Kidney epithelial cell (primary cell): ENCODE measurements at regions not wholly inside any gene's neighbourhood (a gene's known extent, or its start where the extent isn't known, plus 50 kb on each side); places are given as distances from the start of the nearest gene placed in this dataset.

ENCODE experiments used
- DNase-seq: peaks from one replicate; pipeline ENCODE4 v3.0.0-alpha.2; 2010; ENCODE audit warnings: low read depth
- H3K27me3 ChIP-seq: 2 replicates; pipeline ENCODE4 v1.6.0; 2011; ENCODE audit warnings: low read length; ENCODE audit not compliant: control insufficient read depth, insufficient read depth
- H3K36me3 ChIP-seq: 2 replicates; pipeline ENCODE4 v1.5.1; 2011; ENCODE audit warnings: low read length; ENCODE audit not compliant: control insufficient read depth, insufficient read depth
- H3K4me3 ChIP-seq: 2 replicates; pipeline ENCODE4 v1.5.1; 2011; ENCODE audit warnings: low read depth, mild to moderate bottlenecking, control low read depth, low read length
- TF ChIP-seq, protein P1 (sequence below): IDR thresholded peaks from 2 replicates; pipeline ENCODE4 v1.5.1; 2011; ENCODE audit warnings: mild to moderate bottlenecking, moderate library complexity, low read length, control low read depth, inconsistent platforms; ENCODE audit not compliant: insufficient read depth, poor library complexity, severe bottlenecking

DNA sequence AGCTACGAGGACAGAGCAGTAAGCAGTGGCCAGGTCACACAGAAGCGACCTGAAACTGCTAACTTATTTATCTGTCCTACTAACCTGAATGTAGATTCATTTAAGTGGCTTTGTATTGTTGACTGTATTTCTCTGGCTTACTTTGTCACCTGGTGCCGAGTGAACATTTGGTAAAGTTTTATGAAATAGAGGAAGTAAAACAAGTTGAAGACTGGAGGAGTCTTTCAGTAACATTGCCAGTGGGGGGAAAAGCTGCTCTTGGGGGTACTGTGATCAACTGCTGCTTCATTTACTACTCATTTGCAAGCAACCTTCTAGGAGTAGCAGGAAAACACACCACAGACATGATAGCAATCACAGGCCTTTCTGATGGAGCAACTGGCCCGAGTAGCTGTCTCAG lies 615.0 kb downstream of the FGF9 start:
- no peak overlapping the region for H3K4me3 ChIP-seq
- no peaks in the 10 kb centered on the region for H3K27me3 ChIP-seq
- TF ChIP-seq, protein P1, sequence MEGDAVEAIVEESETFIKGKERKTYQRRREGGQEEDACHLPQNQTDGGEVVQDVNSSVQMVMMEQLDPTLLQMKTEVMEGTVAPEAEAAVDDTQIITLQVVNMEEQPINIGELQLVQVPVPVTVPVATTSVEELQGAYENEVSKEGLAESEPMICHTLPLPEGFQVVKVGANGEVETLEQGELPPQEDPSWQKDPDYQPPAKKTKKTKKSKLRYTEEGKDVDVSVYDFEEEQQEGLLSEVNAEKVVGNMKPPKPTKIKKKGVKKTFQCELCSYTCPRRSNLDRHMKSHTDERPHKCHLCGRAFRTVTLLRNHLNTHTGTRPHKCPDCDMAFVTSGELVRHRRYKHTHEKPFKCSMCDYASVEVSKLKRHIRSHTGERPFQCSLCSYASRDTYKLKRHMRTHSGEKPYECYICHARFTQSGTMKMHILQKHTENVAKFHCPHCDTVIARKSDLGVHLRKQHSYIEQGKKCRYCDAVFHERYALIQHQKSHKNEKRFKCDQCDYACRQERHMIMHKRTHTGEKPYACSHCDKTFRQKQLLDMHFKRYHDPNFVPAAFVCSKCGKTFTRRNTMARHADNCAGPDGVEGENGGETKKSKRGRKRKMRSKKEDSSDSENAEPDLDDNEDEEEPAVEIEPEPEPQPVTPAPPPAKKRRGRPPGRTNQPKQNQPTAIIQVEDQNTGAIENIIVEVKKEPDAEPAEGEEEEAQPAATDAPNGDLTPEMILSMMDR: no peak
- no peak for DNase-seq
- no peaks in the 10 kb centered on the region for H3K36me3 ChIP-seq

DNA sequence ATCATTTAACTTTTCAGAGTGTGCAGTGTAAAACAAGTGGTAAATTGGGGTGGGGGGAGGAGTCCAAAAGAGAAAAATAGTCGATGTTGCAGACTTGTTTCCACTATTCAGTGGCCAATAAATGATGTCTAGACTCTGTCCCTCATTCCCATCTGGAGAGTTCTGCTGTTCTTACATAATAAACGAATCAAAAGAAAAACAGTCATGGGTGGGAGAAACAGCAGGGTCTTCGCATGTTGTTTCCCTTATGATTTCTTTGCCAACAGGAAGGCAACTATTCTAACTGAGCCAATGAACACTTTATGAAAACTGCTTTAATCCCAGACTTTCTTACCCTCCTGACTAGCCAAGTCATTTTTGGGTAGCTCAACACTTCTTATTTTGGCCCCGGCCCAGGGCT lies 615.5 kb downstream of the FGF9 start:
- DNase-seq: no peak
- TF ChIP-seq, protein P1: no peak
- Histone ChIP-seq H3K36me3 (no peaks in the 10 kb centered on the region), H3K4me3 (no peak overlapping the region), H3K27me3 (no peaks in the 10 kb centered on the region)

DNA sequence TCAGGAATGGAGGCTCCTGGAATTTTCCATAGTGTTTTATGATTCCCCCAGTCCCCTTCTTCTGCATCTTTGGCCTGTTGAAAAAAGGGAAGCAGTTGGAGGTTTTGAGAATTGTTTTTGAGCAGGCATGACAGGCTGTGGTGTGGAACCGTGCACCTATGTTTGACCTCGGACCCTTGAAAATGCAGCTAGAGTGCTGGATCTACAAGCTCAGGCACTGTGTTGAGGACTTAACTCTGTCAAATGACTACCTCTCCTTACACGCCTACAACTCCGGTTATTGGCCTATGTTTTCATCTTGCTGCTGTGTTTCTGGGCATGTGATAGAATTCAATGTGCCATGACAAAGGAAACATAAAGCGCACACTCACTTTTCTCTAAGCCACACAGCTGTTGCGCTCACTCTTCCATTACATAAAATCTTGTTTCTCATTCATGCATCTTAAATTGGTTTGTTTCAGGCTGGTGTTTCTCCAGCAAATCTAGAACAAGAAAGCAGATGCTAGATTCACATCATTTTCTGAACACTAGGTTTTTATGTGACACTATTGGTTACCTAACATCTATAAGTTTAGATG lies 616.6 kb downstream of the FGF9 start:
- Histone ChIP-seq H3K36me3 (no peaks in the 10 kb centered on the region), H3K4me3 (no peak overlapping the region), H3K27me3 (no peaks in the 10 kb centered on the region)
- TF ChIP-seq, protein P1: no peak
- DNase-seq: no peak

DNA sequence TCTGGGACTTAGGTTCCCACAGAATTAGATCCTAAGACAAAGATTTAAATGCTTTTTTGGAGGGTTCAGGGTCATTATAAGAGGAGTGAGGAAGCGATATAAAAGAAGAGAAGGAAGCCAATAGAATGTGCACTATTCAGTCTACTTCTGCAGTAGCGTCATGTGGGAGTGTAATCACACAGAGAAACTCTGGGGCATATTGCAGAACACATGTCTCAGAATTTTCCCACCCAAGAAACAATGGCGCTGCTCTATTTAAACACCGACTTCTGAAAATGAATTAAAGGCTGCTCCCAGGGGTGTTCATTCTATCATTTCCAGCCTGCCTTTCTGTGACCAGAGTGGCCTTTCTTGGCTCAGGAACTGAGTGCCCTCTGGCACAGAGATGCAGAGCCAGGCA lies 617.6 kb downstream of the FGF9 start:
- Histone ChIP-seq H3K27me3 (no peaks in the 10 kb centered on the region), H3K4me3 (no peak overlapping the region), H3K36me3 (no peaks in the 10 kb centered on the region)
- no peak for DNase-seq
- TF ChIP-seq, protein P1: no peak

DNA sequence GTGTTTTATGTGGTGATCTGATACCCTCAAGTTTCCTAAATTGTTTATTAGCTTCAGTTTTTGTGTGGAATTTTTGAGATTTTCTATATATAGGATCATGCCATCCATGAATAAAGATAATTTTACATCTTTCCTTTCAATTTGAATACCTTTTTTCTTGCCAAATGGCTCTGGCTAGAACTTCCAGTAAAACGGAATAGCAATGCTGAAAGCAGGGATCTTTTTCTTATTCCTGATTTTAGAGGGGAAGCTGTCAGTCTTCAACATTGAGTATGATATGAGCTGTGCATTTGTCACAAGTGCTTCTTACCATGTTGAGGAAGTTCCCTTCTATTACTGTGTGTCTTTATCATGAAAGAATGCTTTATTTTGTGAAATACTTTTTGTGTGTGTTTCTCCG lies 618.8 kb downstream of the FGF9 start:
- no peaks in the 10 kb centered on the region for H3K27me3 ChIP-seq
- no peak overlapping the region for H3K4me3 ChIP-seq
- TF ChIP-seq, protein P1: no peak
- no peaks in the 10 kb centered on the region for H3K36me3 ChIP-seq
- no peak for DNase-seq

DNA sequence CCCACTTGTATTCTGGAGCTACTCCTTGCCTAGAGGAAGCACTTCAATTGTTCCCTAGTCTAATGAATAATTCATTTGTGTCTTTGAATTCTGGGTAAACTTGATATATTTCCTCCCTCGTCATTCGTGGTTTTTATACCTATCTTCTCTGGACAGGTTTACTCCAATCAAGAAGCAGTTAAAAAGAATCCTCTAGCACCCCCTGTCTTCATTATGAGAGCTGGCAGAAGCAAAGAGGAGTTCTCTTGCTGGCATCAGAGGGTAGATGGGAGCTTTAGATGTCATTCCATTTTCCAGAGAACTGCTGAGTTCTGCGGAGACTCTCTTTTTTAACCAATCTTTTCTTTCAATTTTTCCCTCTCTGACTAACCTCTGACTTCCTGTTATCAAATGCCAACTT lies 627.7 kb downstream of the FGF9 start:
- TF ChIP-seq, protein P1: no peak
- H3K27me3 ChIP-seq: no peaks in the 10 kb centered on the region
- H3K36me3 ChIP-seq: no peaks in the 10 kb centered on the region
- DNase-seq: no peak
- H3K4me3 ChIP-seq: no peak overlapping the region
